GM23338 (cell line): ENCODE measurements at regions not wholly inside any gene's neighbourhood (a gene's known extent, or its start where the extent isn't known, plus 50 kb on each side); places are given as distances from the start of the nearest gene placed in this dataset.
A peak's percentile ranks its signal among the peaks of the same experiment; 100 is the strongest.

Source experiments
- ATAC-seq: fragments of 200-7000 bp; cut with Tn5 transposase; 3 replicates; pipeline ENCODE4 v1.9.1; 2020
- DNase-seq: peaks from one replicate; pipeline ENCODE4 v3.0.0-alpha.2; 2015; ENCODE audit warnings: low spot score
- H2AFZ ChIP-seq: fragments of 200-600 bp; sonication (generic); 2 replicates; pipeline ENCODE4 v1.8.0; 2016; ENCODE audit warnings: antibody characterized with exemption, mild to moderate bottlenecking, moderate library complexity
- H3F3A ChIP-seq: fragments of 200-600 bp; sonication (generic); replicated peaks from 2 replicates; pipeline ENCODE4 v1.8.0; 2017; ENCODE audit warnings: antibody characterized with exemption, mixed run types, low read depth
- H3K27ac ChIP-seq: fragments of 200-600 bp; sonication (generic); 2 replicates; pipeline ENCODE4 v1.6.1; 2016; ENCODE audit warnings: low read depth
- H3K27me3 ChIP-seq: fragments of 200-600 bp; sonication (generic); 2 replicates; pipeline ENCODE4 v1.8.0; 2016; ENCODE audit warnings: mild to moderate bottlenecking, mixed run types, moderate library complexity; ENCODE audit not compliant: insufficient read depth
- H3K36me3 ChIP-seq: fragments of 200-600 bp; sonication (generic); 2 replicates; pipeline ENCODE4 v1.8.0; 2016; ENCODE audit warnings: mild to moderate bottlenecking; ENCODE audit not compliant: insufficient read depth
- H3K4me1 ChIP-seq: fragments of 200-600 bp; sonication (generic); 2 replicates; pipeline ENCODE4 v1.8.0; 2016; ENCODE audit warnings: mild to moderate bottlenecking, moderate library complexity; ENCODE audit not compliant: insufficient read depth
- H3K4me2 ChIP-seq: fragments of 200-600 bp; sonication (generic); 2 replicates; pipeline ENCODE4 v1.7.1; 2017; ENCODE audit warnings: mixed run types
- H3K4me3 ChIP-seq: fragments of 200-600 bp; sonication (generic); 2 replicates; pipeline ENCODE4 v1.6.1; 2016; ENCODE audit warnings: mixed run types
- H3K79me2 ChIP-seq: fragments of 200-600 bp; sonication (generic); replicated peaks from 2 replicates; pipeline ENCODE4 v1.8.0; 2017; ENCODE audit warnings: mild to moderate bottlenecking; ENCODE audit not compliant: insufficient read depth
- H3K9me2 ChIP-seq: fragments of 200-600 bp; sonication (generic); 2 replicates; pipeline ENCODE4 v1.8.0; 2017; ENCODE audit not compliant: insufficient read depth
- H4K20me1 ChIP-seq: fragments of 200-600 bp; sonication (generic); replicated peaks from 2 replicates; pipeline ENCODE4 v1.8.0; 2017; ENCODE audit warnings: mild to moderate bottlenecking; ENCODE audit not compliant: insufficient read depth
- H3K27ac Mint-ChIP-seq: 2 replicates; pipeline ENCODE4 v1.8.0; 2020; ENCODE audit warnings: inconsistent platforms, mild to moderate bottlenecking, moderate library complexity, mixed read lengths
- H3K27me3 Mint-ChIP-seq: 3 replicates; pipeline ENCODE4 v1.8.0; 2022; ENCODE audit warnings: low read depth, mild to moderate bottlenecking, moderate library complexity, mixed read lengths, inconsistent platforms; ENCODE audit not compliant: insufficient read depth, poor library complexity
- H3K36me3 Mint-ChIP-seq: 3 replicates; pipeline ENCODE4 v1.8.0; 2021; ENCODE audit warnings: low read depth, mild to moderate bottlenecking, inconsistent platforms, moderate library complexity, mixed read lengths
- H3K4me1 Mint-ChIP-seq: 3 replicates; pipeline ENCODE4 v1.8.0; 2020; ENCODE audit warnings: mild to moderate bottlenecking, inconsistent platforms, mixed read lengths
- H3K4me3 Mint-ChIP-seq: 3 replicates; pipeline ENCODE4 v1.8.0; 2021; ENCODE audit warnings: moderate library complexity, mild to moderate bottlenecking, inconsistent platforms, mixed read lengths
- H3K9me3 Mint-ChIP-seq: 3 replicates; pipeline ENCODE4 v1.8.0; 2020; ENCODE audit warnings: moderate library complexity, mild to moderate bottlenecking, inconsistent platforms, mixed read lengths
- CREB1 ChIP-seq: fragments of 250-450 bp; sonication (Bioruptor Pico); IDR thresholded peaks from 2 replicates; pipeline ENCODE4 v1.5.0; 2020; ENCODE audit warnings: low read depth, mild to moderate bottlenecking, moderate library complexity
- EZH2 ChIP-seq: fragments of 200-600 bp; sonication (generic); IDR thresholded peaks from one replicate; pipeline ENCODE4 v1.8.0; 2017; ENCODE audit warnings: antibody characterized with exemption, mild to moderate bottlenecking, low read depth; ENCODE audit not compliant: unreplicated experiment
- EZH2phosphoT487 ChIP-seq: fragments of 200-600 bp; sonication (generic); IDR thresholded peaks from one replicate; pipeline ENCODE4 v1.8.1; 2018; ENCODE audit warnings: antibody characterized with exemption; ENCODE audit not compliant: unreplicated experiment
- JUNB ChIP-seq: IDR thresholded peaks from one replicate; pipeline ENCODE4 v1.6.1; 2016; ENCODE audit warnings: antibody characterized with exemption; ENCODE audit not compliant: unreplicated experiment
- NANOG ChIP-seq: IDR thresholded peaks from 2 replicates; pipeline ENCODE4 v1.6.1; 2016; ENCODE audit warnings: antibody characterized with exemption, borderline replicate concordance
- REST ChIP-seq: IDR thresholded peaks from one replicate; pipeline ENCODE4 v1.6.1; 2018; ENCODE audit warnings: antibody characterized with exemption; ENCODE audit not compliant: unreplicated experiment
- STAT1 ChIP-seq: IDR thresholded peaks from one replicate; pipeline ENCODE4 v1.6.1; 2016; ENCODE audit warnings: antibody characterized with exemption; ENCODE audit not compliant: unreplicated experiment
- ZNF331 ChIP-seq: fragments of 250-450 bp; sonication (Bioruptor Pico); IDR thresholded peaks from 2 replicates; pipeline ENCODE4 v1.5.0; 2020; ENCODE audit warnings: low read depth, mild to moderate bottlenecking, moderate library complexity
- TF ChIP-seq, protein P1 (sequence below): IDR thresholded peaks from 2 replicates; pipeline ENCODE4 v1.6.1; 2016; ENCODE audit warnings: antibody characterized with exemption
- TF ChIP-seq, protein P2 (sequence below): fragments of 250-450 bp; sonication (Bioruptor Pico); IDR thresholded peaks from 2 replicates; pipeline ENCODE4 v1.5.0; 2020; ENCODE audit warnings: mild to moderate bottlenecking, moderate library complexity
- TF ChIP-seq, protein P3 (sequence below), 2 experiments: fragments of 200-600 bp in 1 of 2; sonication (generic) in 1 of 2; conservative IDR thresholded peaks; 2 replicates each; pipeline versions ENCODE4 v1.5.1 to v1.6.1; 2016 to 2017; ENCODE audit warnings: antibody characterized with exemption in 2 of 2, low read depth in 2 of 2, mild to moderate bottlenecking in 2 of 2, moderate library complexity in 1 of 2

DNA sequence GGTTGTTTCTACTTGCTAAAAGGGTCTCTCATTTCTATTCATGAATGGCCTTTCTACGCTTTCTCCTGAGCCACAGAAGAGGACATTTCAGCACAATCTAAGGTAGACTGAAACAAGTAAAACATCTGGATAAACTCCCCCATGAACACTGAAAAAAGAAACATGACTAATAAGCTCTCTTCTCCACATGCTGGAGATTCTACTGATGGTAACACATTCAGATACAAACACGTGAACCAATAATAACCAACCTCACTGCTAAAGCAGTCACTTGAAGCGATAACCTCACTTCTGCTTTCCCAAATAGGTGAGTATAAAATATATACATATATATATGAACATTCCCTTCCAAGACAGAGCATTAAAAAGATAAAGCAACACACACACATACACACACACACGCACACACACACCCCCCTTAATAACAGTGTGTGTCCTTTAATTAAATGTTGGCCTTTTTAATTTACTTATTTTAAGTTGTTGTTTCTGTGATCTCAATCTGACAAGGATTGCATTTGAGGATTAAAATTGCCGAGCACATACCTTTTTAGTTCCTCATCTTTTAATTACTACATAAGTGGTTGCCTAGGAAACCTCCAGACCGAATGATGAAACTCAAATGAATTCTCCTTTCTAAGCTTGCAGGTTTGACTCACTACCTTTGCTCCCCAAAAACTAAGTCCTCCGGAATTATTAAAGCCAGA, 292.4 kb upstream of the KLF14 start:
- Histone ChIP-seq H3F3A (no peaks in the 10 kb centered on the region), H3K36me3 (no peaks in the 10 kb centered on the region; the same call in 1 of the 2 replicates), H3K79me2 (peaks cover 11% of the 10 kb centered on the region; the same call in 1 of the 2 replicates), H3K4me2 (no peak overlapping the region), H3K27ac (peak overlapping the region; percentile 64; the same call in 1 of the 2 replicates), H3K4me1 (no peaks in the 10 kb centered on the region), H3K27me3 (no peaks in the 10 kb centered on the region), H3K9me2 (no peaks in the 10 kb centered on the region), H2AFZ (no peak overlapping the region), H3K4me3 (no peak overlapping the region), H4K20me1 (no peaks in the 10 kb centered on the region; the same call in 1 of the 2 replicates)
- no peak overlapping the region for H3K4me3 Mint-ChIP-seq
- DNase-seq (no peak), ATAC-seq (no peak)
- peaks cover 2% of the 10 kb centered on the region for H3K27me3 Mint-ChIP-seq
- TF ChIP-seq, protein P1, sequence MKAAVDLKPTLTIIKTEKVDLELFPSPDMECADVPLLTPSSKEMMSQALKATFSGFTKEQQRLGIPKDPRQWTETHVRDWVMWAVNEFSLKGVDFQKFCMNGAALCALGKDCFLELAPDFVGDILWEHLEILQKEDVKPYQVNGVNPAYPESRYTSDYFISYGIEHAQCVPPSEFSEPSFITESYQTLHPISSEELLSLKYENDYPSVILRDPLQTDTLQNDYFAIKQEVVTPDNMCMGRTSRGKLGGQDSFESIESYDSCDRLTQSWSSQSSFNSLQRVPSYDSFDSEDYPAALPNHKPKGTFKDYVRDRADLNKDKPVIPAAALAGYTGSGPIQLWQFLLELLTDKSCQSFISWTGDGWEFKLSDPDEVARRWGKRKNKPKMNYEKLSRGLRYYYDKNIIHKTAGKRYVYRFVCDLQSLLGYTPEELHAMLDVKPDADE, result no peak
- TF ChIP-seq JUNB, result no peak
- TF ChIP-seq, protein P2, sequence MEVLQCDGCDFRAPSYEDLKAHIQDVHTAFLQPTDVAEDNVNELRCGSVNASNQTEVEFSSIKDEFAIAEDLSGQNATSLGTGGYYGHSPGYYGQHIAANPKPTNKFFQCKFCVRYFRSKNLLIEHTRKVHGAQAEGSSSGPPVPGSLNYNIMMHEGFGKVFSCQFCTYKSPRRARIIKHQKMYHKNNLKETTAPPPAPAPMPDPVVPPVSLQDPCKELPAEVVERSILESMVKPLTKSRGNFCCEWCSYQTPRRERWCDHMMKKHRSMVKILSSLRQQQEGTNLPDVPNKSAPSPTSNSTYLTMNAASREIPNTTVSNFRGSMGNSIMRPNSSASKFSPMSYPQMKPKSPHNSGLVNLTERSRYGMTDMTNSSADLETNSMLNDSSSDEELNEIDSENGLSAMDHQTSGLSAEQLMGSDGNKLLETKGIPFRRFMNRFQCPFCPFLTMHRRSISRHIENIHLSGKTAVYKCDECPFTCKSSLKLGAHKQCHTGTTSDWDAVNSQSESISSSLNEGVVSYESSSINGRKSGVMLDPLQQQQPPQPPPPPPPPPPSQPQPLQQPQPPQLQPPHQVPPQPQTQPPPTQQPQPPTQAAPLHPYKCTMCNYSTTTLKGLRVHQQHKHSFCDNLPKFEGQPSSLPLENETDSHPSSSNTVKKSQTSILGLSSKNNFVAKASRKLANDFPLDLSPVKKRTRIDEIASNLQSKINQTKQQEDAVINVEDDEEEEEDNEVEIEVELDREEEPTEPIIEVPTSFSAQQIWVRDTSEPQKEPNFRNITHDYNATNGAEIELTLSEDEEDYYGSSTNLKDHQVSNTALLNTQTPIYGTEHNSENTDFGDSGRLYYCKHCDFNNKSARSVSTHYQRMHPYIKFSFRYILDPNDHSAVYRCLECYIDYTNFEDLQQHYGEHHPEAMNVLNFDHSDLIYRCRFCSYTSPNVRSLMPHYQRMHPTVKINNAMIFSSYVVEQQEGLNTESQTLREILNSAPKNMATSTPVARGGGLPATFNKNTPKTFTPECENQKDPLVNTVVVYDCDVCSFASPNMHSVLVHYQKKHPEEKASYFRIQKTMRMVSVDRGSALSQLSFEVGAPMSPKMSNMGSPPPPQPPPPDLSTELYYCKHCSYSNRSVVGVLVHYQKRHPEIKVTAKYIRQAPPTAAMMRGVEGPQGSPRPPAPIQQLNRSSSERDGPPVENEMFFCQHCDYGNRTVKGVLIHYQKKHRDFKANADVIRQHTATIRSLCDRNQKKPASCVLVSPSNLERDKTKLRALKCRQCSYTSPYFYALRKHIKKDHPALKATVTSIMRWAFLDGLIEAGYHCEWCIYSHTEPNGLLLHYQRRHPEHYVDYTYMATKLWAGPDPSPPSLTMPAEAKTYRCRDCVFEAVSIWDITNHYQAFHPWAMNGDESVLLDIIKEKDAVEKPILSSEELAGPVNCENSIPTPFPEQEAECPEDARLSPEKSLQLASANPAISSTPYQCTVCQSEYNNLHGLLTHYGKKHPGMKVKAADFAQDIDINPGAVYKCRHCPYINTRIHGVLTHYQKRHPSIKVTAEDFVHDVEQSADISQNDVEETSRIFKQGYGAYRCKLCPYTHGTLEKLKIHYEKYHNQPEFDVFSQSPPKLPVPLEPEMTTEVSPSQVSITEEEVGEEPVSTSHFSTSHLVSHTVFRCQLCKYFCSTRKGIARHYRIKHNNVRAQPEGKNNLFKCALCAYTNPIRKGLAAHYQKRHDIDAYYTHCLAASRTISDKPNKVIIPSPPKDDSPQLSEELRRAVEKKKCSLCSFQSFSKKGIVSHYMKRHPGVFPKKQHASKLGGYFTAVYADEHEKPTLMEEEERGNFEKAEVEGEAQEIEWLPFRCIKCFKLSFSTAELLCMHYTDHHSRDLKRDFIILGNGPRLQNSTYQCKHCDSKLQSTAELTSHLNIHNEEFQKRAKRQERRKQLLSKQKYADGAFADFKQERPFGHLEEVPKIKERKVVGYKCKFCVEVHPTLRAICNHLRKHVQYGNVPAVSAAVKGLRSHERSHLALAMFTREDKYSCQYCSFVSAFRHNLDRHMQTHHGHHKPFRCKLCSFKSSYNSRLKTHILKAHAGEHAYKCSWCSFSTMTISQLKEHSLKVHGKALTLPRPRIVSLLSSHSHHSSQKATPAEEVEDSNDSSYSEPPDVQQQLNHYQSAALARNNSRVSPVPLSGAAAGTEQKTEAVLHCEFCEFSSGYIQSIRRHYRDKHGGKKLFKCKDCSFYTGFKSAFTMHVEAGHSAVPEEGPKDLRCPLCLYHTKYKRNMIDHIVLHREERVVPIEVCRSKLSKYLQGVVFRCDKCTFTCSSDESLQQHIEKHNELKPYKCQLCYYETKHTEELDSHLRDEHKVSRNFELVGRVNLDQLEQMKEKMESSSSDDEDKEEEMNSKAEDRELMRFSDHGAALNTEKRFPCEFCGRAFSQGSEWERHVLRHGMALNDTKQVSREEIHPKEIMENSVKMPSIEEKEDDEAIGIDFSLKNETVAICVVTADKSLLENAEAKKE (CRISPR knock-in tag), result no peak
- TF ChIP-seq CREB1 (CRISPR knock-in tag), result no peak
- no peak for TF ChIP-seq EZH2
- no peak for TF ChIP-seq STAT1
- TF ChIP-seq EZH2phosphoT487, result no peak
- no peak for TF ChIP-seq NANOG
- TF ChIP-seq, protein P3, sequence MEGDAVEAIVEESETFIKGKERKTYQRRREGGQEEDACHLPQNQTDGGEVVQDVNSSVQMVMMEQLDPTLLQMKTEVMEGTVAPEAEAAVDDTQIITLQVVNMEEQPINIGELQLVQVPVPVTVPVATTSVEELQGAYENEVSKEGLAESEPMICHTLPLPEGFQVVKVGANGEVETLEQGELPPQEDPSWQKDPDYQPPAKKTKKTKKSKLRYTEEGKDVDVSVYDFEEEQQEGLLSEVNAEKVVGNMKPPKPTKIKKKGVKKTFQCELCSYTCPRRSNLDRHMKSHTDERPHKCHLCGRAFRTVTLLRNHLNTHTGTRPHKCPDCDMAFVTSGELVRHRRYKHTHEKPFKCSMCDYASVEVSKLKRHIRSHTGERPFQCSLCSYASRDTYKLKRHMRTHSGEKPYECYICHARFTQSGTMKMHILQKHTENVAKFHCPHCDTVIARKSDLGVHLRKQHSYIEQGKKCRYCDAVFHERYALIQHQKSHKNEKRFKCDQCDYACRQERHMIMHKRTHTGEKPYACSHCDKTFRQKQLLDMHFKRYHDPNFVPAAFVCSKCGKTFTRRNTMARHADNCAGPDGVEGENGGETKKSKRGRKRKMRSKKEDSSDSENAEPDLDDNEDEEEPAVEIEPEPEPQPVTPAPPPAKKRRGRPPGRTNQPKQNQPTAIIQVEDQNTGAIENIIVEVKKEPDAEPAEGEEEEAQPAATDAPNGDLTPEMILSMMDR (conservative IDR thresholded peaks at IDR 0.05; ENCODE audit: low read depth in 2 of 2), result no peak
- TF ChIP-seq ZNF331 (CRISPR knock-in tag), result no peak
- no peak for TF ChIP-seq REST
- H3K36me3 Mint-ChIP-seq, result peaks cover 12% of the 10 kb centered on the region; the same call in 2 of the 3 replicates
- H3K4me1 Mint-ChIP-seq, result peaks cover 16% of the 10 kb centered on the region
- no peaks in the 10 kb centered on the region for H3K9me3 Mint-ChIP-seq
- no peak overlapping the region for H3K27ac Mint-ChIP-seq
